PC-9 (cell line): ENCODE measurements at regions not wholly inside any gene's neighbourhood (a gene's known extent, or its start where the extent isn't known, plus 50 kb on each side); places are given as distances from the start of the nearest gene placed in this dataset.

Source experiments
- BruUV-seq: library from RNA; stranded (reverse); fragments of 400-500 nt; replicated peaks from 2 replicates; lab custom pipeline; 2021; lab: Mats Ljungman, UMichigan
- CTCF ChIA-PET: fragments of 300-600 bp; sonication (Branson Sonifier 250); formaldehyde crosslinking; loops from one replicate; lab custom pipeline; 2022; ENCODE audit warnings: antibody characterized with exemption; lab: Charles Lee
- POLR2A ChIA-PET: fragments of 300-600 bp; sonication (Branson Sonifier 250); formaldehyde crosslinking; loops from one replicate; lab custom pipeline; 2022; ENCODE audit warnings: antibody characterized with exemption; ENCODE audit not compliant: unreplicated experiment; lab: Charles Lee
- DNase-seq, 2 experiments: peaks; one replicate each; pipeline versions ENCODE4 v3.0.0 to v3.0.0-alpha.2; 2015 to 2022; ENCODE audit warnings: mixed read lengths in 1 of 2
- H2AFZ ChIP-seq: fragments of 200-600 bp; sonication (generic); 2 replicates; pipeline ENCODE4 v1.8.1; 2017; ENCODE audit warnings: antibody characterized with exemption
- H3F3A ChIP-seq: fragments of 200-600 bp; sonication (generic); 2 replicates; pipeline ENCODE4 v1.8.1; 2017; ENCODE audit warnings: antibody characterized with exemption, mild to moderate bottlenecking, low read depth; ENCODE audit not compliant: insufficient read depth
- H3K27ac ChIP-seq: fragments of 200-600 bp; sonication (generic); 2 replicates; pipeline ENCODE4 v1.6.1; 2016; ENCODE audit warnings: mixed run types
- H3K27me3 ChIP-seq: fragments of 200-600 bp; sonication (generic); 2 replicates; pipeline ENCODE4 v1.6.1; 2016; ENCODE audit warnings: low read depth, mixed run types; ENCODE audit not compliant: insufficient read depth
- H3K36me3 ChIP-seq: fragments of 200-600 bp; sonication (generic); 2 replicates; pipeline ENCODE4 v1.6.1; 2016; ENCODE audit warnings: low read depth, mixed run types
- H3K4me1 ChIP-seq: fragments of 200-600 bp; sonication (generic); replicated peaks from 2 replicates; pipeline ENCODE4 v1.6.1; 2016; ENCODE audit warnings: mixed run types; ENCODE audit not compliant: insufficient read depth
- H3K4me2 ChIP-seq: fragments of 200-600 bp; sonication (generic); 2 replicates; pipeline ENCODE4 v1.6.1; 2017; ENCODE audit warnings: mixed run types
- H3K4me3 ChIP-seq: fragments of 200-600 bp; sonication (generic); 2 replicates; pipeline ENCODE4 v1.6.1; 2016; ENCODE audit warnings: mixed run types
- H3K79me2 ChIP-seq: fragments of 200-600 bp; sonication (generic); 2 replicates; pipeline ENCODE4 v1.6.1; 2017; ENCODE audit warnings: low read depth, mixed run types
- H3K9me2 ChIP-seq: fragments of 200-600 bp; sonication (generic); 2 replicates; pipeline ENCODE4 v1.8.1; 2017; ENCODE audit warnings: mild to moderate bottlenecking; ENCODE audit not compliant: insufficient read depth
- H3K9me3 ChIP-seq: fragments of 200-600 bp; sonication (generic); 2 replicates; pipeline ENCODE4 v1.8.1; 2016; ENCODE audit warnings: low read depth; ENCODE audit not compliant: insufficient read depth
- H4K20me1 ChIP-seq: fragments of 200-600 bp; sonication (generic); 2 replicates; pipeline ENCODE4 v1.8.1; 2017; ENCODE audit not compliant: insufficient read depth
- EZH2 ChIP-seq: fragments of 200-600 bp; sonication (generic); IDR thresholded peaks from 2 replicates; pipeline ENCODE4 v1.8.0; 2017; ENCODE audit warnings: antibody characterized with exemption, low read depth
- intact Hi-C: fragments of 100-400 bp; cut with micrococcal nuclease; formaldehyde crosslinking; loops from one replicate; pipeline ENCODE4 v1.10.0; 2022; ENCODE audit not compliant: unreplicated experiment
- TF ChIP-seq, protein P1 (sequence below): fragments of 200-600 bp; sonication (generic); conservative IDR thresholded peaks from 2 replicates; pipeline ENCODE4 v1.6.1; 2017; ENCODE audit warnings: mixed run types, antibody characterized with exemption, mild to moderate bottlenecking, moderate library complexity

GRCh38 chr11:81444297-81444696, 1289.4 kb downstream of the FAM181B start:
- H3K27ac ChIP-seq = no peak overlapping the region
- ChIA-PET CTCF (no interaction called here), POLR2A (no interaction called here)
- H3K4me3 ChIP-seq = no peak overlapping the region
- TF ChIP-seq, protein P1, sequence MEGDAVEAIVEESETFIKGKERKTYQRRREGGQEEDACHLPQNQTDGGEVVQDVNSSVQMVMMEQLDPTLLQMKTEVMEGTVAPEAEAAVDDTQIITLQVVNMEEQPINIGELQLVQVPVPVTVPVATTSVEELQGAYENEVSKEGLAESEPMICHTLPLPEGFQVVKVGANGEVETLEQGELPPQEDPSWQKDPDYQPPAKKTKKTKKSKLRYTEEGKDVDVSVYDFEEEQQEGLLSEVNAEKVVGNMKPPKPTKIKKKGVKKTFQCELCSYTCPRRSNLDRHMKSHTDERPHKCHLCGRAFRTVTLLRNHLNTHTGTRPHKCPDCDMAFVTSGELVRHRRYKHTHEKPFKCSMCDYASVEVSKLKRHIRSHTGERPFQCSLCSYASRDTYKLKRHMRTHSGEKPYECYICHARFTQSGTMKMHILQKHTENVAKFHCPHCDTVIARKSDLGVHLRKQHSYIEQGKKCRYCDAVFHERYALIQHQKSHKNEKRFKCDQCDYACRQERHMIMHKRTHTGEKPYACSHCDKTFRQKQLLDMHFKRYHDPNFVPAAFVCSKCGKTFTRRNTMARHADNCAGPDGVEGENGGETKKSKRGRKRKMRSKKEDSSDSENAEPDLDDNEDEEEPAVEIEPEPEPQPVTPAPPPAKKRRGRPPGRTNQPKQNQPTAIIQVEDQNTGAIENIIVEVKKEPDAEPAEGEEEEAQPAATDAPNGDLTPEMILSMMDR = 0 out of 2 replicates have a peak, but pooled peaks have one; percentile 16
- no peak for TF ChIP-seq EZH2
- no peaks in the 10 kb centered on the region for H4K20me1 ChIP-seq
- BruUV-seq = no TSS peak
- H3K4me1 ChIP-seq = no peaks in the 10 kb centered on the region
- H3K9me3 ChIP-seq = no peaks in the 10 kb centered on the region
- no peaks in the 10 kb centered on the region for H3K9me2 ChIP-seq
- no peaks in the 10 kb centered on the region for H3K27me3 ChIP-seq
- no peaks in the 10 kb centered on the region for H3K36me3 ChIP-seq
- intact Hi-C loops = no loop called here
- no peak for DNase-seq
- no peak overlapping the region for H3K4me2 ChIP-seq
- H3K79me2 ChIP-seq = no peaks in the 10 kb centered on the region
- no peak overlapping the region for H2AFZ ChIP-seq
- no peaks in the 10 kb centered on the region for H3F3A ChIP-seq

DNA sequence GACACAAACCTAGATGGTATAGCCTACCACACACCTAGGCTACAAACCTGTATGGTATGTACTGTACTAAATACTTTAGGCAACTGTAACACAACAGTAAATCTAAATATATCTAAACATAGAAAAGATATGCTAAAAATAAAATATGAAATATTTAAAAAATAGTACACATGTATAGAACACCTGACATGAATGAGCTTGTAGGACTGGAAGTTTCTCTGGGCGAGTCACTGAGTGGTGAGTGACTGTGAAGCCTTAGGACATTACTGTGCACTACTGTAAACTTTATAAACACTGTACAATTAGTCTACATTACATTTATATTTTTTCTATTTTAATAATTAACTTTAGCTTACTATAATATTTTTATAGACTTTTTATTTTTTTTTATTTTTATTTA, 1301.3 kb downstream of the FAM181B start:
- Histone ChIP-seq H3K9me2 (no peaks in the 10 kb centered on the region), H3K79me2 (no peaks in the 10 kb centered on the region), H3K27ac (no peak overlapping the region), H3K36me3 (no peaks in the 10 kb centered on the region), H2AFZ (no peak overlapping the region), H3K4me1 (no peaks in the 10 kb centered on the region), H3K9me3 (no peaks in the 10 kb centered on the region), H4K20me1 (no peaks in the 10 kb centered on the region), H3K27me3 (no peaks in the 10 kb centered on the region), H3K4me3 (no peak overlapping the region), H3K4me2 (no peak overlapping the region), H3F3A (no peaks in the 10 kb centered on the region)
- ChIA-PET POLR2A (no interaction called here), CTCF (no interaction called here)
- intact Hi-C loops = no loop called here
- TF ChIP-seq, protein P1 = no peak
- TF ChIP-seq EZH2 = no peak
- DNase-seq = no peak
- BruUV-seq = no TSS peak

DNA sequence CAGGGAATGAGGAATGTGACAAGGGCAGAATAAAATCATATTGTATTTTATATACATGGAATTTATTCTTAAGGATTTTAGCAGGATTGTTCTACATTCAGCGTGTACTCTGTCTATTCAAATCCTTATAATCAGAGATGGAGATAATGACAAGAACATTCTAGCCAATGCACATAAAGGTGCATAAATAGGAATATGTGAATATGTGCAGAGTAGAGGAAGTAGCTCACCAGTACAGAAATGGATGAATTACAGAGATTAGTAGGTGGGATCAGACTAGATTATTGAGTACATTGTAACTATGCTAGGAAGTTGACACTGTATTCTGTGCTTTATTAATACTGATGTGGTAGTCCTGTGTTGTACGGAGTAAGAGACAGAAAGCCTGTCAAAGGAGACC, 1308.8 kb downstream of the FAM181B start:
- Histone ChIP-seq H3K9me3 (no peaks in the 10 kb centered on the region; the same call in 1 of the 2 replicates), H3K9me2 (no peaks in the 10 kb centered on the region), H3K4me1 (no peaks in the 10 kb centered on the region), H3K4me2 (no peak overlapping the region), H2AFZ (no peak overlapping the region), H3F3A (no peaks in the 10 kb centered on the region), H3K4me3 (no peak overlapping the region), H3K36me3 (no peaks in the 10 kb centered on the region), H3K27me3 (no peaks in the 10 kb centered on the region), H3K27ac (no peak overlapping the region), H3K79me2 (no peaks in the 10 kb centered on the region), H4K20me1 (no peaks in the 10 kb centered on the region; the same call in 1 of the 2 replicates)
- intact Hi-C loops = no loop called here
- no peak for DNase-seq
- CTCF ChIA-PET = no interaction called here
- POLR2A ChIA-PET = no interaction called here
- BruUV-seq = no TSS peak
- TF ChIP-seq EZH2 = no peak
- TF ChIP-seq, protein P1 = no peak
